GM21825 (cell line): ENCODE measurements at regions not wholly inside any gene's neighbourhood (a gene's known extent, or its start where the extent isn't known, plus 50 kb on each side); places are given as distances from the start of the nearest gene placed in this dataset.
A peak's percentile ranks its signal among the peaks of the same experiment; 100 is the strongest.

Experiments used
- ATAC-seq: cut with Tn5 transposase; IDR thresholded peaks from one replicate; pipeline ENCODE4 v1.9.1; 2021; ENCODE audit warnings: mild to moderate bottlenecking, moderate library complexity; ENCODE audit not compliant: unreplicated experiment

DNA sequence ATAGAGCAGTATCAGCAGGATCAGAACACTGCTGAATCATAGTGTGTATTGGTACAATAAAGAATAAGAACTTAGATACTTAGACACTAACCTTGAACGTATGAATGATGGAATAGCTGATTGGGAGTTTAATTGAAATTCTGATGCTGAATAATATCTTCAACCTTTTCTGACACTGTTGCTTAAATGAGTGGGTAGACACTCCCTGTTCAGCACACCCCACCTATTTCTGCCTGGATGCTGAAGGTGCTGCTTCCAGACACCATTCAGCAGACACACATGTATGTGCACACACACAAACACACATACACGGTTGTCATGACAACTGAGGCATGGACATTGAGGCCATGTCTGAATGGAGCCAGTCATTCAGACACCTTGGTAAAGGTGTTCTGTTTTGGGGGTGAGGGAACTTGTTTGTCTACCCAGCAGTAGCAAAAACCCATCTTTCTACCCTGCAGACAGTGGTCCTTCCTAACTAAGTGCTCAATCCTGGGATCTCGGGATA is 54.3 kb downstream of the TMEM215 start:
- no peak for ATAC-seq

- ATAC-seq = peak; percentile 60
These were observed 55.9 kb downstream of the TMEM215 start for GRCh38 chr9:32839013-32839885.

DNA sequence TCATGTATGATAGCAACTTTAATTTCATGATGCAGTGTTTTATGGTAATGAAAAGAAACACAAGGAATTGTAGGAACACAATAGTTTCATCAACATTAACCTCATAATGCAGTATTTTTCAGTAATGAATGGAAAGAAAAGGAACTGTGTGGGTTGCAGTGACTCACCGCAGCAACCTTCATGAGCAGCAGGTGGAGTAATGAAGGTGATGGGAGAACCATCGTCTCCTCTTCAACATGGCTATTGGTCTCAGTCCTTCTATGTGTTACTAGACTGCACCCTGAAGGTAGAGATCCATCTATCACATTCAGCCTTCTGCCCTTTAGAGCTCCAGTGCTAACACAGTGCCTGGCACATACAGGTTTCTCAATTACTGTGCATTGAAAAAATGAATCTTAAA is 58.0 kb downstream of the TMEM215 start:
- no peak for ATAC-seq

- no peak for ATAC-seq
These were observed 60.0 kb downstream of the TMEM215 start for GRCh38 chr9:32843295-32843694.

GRCh38 chr9:32844259-32844658 is 60.9 kb downstream of the TMEM215 start:
- no peak for ATAC-seq

GRCh38 chr9:32854271-32854670 is 70.9 kb downstream of the TMEM215 start:
- ATAC-seq = no peak

DNA sequence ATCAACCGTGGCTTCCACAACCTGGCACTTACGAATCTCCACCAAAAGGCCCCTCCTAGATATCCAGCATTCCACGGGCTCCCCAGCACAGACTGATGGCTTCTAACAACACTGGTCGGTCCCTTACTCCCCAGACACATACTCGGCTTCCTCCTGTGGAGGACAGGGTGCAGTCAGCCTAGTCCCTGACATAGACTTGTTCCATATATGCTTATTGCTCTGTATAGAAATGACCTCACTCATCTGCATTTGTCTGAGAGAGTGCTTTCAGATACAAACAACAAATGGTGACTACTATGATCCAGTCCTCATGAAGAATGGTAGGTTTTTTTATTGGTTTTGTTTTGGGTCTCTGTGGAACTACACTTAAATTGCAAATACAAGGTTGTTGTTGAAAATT is 72.4 kb downstream of the TMEM215 start:
- ATAC-seq = no peak

DNA sequence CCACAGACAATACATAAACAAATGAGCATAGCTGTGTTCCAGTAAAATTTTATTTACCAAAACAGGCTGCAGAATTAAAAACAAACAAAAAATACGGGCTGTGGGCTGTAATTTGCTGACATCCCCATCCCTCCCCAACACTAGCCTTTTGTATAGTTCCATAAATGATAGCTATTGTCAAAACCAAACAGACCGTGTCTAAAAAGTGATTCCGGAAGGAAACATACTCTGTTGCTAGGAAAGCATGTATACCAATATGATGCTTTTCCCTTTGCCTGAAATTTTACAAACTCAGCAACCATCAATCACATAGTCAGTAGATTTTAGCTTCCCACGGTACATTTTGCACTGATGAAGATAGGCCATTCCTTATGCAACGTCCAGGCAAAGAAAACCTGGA is 80.0 kb downstream of the TMEM215 start:
- no peak for ATAC-seq

- ATAC-seq = no peak
These were observed 81.6 kb downstream of the TMEM215 start for GRCh38 chr9:32864971-32865370.

DNA sequence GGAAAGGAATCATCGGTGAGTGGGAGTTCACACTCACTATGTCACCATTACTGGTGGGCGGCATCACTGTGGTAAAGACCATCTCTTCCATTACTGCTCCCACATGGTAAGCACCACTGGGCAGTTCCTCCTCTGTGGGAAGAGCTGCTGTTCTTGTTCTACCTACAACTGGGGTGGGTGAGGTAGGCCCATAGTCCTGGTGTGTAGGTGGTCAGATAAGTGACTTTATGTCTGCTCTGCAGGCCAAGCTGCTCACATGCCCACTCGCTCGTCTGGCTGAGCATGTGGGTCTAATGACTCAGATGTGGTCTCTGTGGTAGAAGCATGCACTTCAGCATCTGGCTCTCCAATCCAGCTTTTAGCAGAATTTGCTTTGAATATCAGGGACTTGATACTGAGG is 82.9 kb downstream of the TMEM215 start:
- ATAC-seq = no peak

GRCh38 chr9:32867026-32867425 is 83.7 kb downstream of the TMEM215 start:
- no peak for ATAC-seq

- no peak for ATAC-seq
These were observed 84.4 kb downstream of the TMEM215 start for GRCh38 chr9:32867601-32868204.

- ATAC-seq = no peak
These were observed 86.1 kb downstream of the TMEM215 start for GRCh38 chr9:32869404-32869803.

- ATAC-seq = no peak
These were observed 89.8 kb downstream of the TMEM215 start for GRCh38 chr9:32873131-32873530.

DNA sequence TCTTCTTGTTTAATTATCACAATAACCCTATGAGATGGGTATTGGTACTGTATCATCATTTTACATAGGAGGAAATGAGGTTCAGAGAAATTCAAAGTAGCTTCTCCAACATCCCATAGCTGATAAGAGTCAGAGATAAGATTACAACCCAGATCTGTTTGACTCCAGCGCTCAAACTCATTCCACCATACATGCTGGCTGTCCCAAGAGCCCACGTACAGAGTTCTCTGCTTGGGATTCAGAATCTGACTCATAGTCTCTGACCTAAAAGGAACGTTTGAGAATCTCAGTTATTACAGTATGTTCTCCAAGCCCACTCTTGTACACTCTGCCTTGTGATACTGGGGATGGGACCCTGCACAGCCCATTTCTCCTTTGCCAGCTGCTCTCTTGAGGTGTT is 90.2 kb downstream of the TMEM215 start:
- ATAC-seq = no peak

DNA sequence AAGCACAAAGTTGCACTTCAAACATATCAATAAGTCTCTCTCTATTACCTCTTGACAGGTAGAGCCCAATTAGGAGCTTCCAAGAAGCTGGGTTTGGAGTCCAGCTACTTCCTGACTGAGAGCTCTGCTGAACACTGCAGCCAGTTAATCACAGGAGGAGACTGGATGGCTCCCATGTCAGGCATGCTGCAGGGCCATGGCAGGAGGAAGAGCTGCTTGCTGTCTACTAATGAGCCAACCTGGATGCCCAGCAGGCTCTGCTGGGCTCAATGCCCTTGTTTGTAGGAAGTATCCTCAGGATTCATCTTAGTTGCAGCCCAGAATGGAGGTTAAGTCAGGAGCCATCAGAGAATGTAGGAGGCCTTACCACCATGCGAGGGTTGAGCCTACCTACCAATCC is 91.9 kb downstream of the TMEM215 start:
- ATAC-seq = no peak

GRCh38 chr9:32875748-32876147 is 92.4 kb downstream of the TMEM215 start:
- ATAC-seq = no peak

- ATAC-seq = no peak
These were observed 93.8 kb downstream of the TMEM215 start for GRCh38 chr9:32877103-32877502.

DNA sequence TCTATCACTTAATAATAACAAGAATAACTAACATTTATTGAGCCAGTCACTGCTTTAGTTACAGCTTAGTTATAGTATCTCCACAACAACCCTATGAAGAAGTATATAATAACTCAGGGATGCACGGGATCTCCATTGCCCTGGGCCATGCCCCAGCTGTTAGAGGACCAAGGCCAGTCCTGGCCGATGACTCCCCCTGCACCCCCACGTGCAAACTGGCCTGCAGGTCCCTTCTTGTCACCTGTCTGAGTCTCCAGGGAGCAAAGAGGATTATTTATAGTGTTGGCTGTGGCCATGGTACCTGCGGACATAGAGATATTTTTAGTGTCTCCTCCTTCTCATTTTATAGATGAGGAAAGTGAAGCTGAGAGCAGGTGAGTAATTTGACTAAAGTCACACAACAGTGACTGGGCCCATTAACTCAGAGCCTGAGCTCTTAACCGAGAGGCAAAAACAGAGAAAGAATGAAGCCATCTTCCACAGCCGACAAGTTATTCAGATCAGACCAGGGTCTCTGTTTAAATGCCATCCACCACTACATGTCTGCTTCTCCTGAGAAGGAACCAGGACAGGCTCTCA is 94.4 kb downstream of the TMEM215 start:
- no peak for ATAC-seq

- ATAC-seq = no peak
These were observed 96.0 kb downstream of the TMEM215 start for GRCh38 chr9:32879335-32879734.

GRCh38 chr9:32881948-32882347 is 98.6 kb downstream of the TMEM215 start:
- ATAC-seq = no peak

DNA sequence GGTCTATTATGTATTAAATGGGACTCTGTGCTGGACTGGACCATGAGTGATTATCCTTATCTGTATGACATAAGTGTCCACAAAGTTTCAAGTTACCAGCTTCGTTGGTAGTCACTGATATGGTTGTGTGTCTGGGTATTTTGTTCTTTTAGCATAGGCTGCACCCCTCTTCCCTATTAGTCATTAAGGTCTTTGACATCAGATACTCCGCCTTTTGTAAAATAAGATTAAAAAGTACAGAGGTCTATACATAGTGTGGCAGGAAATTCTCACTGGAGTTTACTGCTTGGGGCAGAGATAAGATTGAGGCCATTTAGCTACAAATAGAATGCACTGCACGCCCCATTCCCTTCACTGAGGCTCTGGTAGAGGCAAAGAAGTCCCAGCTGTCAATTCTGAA is 99.4 kb downstream of the TMEM215 start:
- ATAC-seq = no peak
